GM06990 (cell line): ENCODE measurements at regions not wholly inside any gene's neighbourhood (a gene's known extent, or its start where the extent isn't known, plus 50 kb on each side); places are given as distances from the start of the nearest gene placed in this dataset.
A peak's percentile ranks its signal among the peaks of the same experiment; 100 is the strongest.

ENCODE experiments used
- DNase-seq: peaks from one replicate; pipeline ENCODE4 v3.0.0-alpha.2; 2011; ENCODE audit not compliant: insufficient read length; ENCODE audit errors: extremely low read depth
- H3K27me3 ChIP-seq: replicated peaks from 2 replicates; pipeline ENCODE4 v1.6.0; 2011; ENCODE audit warnings: low read length; ENCODE audit not compliant: control insufficient read depth, insufficient read depth
- H3K36me3 ChIP-seq: 2 replicates; pipeline ENCODE4 v1.5.1; 2011; ENCODE audit warnings: low read length; ENCODE audit not compliant: control insufficient read depth, insufficient read depth
- H3K4me3 ChIP-seq: replicated peaks from 2 replicates; pipeline ENCODE4 v1.5.1; 2011; ENCODE audit warnings: low read depth, mild to moderate bottlenecking, control low read depth, low read length
- CTCF ChIP-seq: IDR thresholded peaks from 2 replicates; pipeline ENCODE4 v1.5.1; 2011; ENCODE audit warnings: low read length, control low read depth, mild to moderate bottlenecking, inconsistent platforms; ENCODE audit not compliant: insufficient read depth, poor library complexity, severe bottlenecking

DNA sequence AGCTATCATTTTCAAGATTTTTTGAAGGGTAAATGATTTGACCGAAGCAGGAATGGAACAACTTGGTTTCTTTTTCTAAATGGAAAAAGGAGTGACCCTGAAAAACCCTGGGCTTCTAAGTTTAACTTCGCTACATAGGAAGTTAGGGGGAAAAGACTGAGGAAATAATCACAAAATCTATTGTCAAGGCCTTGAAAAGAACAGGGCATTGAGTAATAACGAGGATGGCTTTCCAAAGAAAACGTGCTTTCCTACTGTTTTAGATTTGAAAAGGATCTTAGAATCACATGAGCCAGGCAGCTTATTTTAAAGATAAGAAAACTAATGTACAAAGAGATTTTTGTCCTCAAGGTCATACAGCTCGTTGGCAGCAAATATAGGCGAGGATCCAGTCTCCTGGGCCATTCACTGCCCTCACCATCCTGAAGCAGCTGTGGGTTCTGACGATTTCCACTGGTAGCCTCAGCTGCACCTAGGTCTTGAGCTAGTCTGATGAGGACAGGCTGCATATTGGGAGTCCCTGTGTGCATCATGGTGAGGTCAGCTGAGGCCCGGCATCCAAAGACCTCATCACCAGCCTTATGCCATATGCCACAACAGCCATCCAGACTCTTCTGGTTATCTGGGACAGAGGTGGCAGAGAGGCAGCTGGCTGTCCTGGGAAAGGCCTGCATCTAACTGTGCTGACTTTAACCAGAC is 384.7 kb upstream of the NRP1 start:
- DNase-seq: no peak
- H3K27me3 ChIP-seq: no peaks in the 10 kb centered on the region
- no peak for TF ChIP-seq CTCF
- H3K4me3 ChIP-seq: no peak overlapping the region
- no peaks in the 10 kb centered on the region for H3K36me3 ChIP-seq

DNA sequence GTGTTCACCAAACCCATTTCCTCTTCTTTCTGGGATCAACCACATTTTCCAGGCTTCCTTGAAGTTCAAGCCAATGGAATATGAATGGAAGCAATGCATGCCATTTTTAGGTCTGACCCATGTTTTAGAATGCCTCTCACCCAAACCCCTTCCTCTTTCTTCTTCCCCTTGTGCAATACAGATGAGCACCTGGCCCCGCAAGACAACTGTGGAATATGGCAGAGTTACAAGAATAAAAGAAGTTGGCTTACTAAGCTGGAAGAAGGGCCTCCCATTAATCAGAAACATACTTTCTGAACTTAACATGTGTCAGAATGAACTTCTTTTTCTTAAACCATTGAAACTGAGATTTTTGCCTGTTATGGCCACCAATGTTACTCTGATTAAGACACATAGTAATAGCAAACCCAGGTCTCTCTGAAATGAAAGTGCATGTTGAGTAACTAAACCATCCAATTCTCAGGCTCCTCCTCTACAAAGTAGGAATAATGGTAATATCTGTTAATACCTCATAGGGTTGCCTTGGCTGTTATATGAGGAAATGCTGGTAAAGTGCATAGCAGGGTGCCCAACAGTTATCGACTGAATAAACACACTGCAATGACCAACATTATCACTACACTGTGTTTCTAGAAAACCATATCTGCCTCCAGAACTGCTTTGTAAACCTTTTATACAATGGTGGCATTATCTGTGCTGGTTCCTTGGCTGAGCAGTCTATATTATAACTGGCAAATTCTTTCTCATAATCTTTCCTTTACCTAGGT is 382.2 kb upstream of the NRP1 start:
- Histone ChIP-seq H3K36me3 (no peaks in the 10 kb centered on the region), H3K27me3 (no peaks in the 10 kb centered on the region), H3K4me3 (no peak overlapping the region)
- TF ChIP-seq CTCF: no peak
- DNase-seq: no peak

DNA sequence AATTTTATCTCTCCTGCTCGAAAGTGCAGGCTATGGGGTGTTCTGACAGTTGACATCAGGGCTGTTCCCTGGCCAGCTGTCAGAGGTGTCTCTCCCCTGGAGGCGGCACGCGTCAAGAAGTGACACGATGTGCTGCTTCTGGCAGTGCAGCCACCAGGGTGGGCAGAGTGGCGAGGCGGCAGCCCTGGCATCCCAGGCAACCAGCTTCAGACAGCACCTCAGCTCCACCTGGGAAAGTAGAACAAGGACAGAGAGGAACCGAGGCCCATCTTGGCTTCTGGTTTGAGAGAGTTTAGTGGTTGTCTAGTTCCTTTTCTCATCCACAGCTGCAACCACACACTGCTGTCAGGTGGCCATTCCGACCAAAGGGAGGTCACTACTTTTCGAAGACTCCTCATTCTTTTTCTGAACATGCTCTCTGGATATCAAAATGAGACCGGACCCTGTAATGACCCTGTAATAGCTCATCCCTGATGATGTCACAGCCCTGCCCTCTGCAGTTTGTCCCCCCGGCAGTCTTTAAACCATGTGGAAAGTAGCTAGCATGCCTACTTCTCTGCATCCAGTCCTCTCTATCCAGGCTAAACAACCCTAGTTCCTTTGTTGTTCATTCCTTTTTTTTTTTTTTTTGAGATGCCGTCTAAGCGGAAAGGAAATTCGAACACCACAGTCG is 381.0 kb upstream of the NRP1 start:
- Histone ChIP-seq H3K4me3 (no peak overlapping the region), H3K36me3 (no peaks in the 10 kb centered on the region), H3K27me3 (no peaks in the 10 kb centered on the region)
- peak; percentile 33 for DNase-seq
- no peak for TF ChIP-seq CTCF

DNA sequence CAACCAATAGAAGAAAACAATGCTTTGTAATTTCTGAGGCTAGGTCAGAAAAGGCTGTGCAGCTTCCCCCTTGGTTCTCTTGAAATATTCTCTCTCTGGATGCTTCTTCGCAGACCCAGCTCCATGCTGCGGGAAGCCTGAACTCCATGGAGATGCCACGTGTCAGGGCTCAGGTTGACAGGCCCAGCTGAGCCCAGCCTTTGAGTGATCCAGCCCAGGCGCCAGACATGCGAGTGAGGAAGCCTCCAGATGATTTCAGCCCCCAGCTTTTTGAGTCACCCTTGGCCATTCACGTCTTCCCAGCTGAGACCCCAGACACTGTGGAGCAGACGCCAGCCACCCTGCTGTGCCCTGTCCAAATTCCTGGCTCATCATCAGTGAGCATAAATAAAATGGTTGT is 378.4 kb upstream of the NRP1 start:
- Histone ChIP-seq H3K27me3 (no peaks in the 10 kb centered on the region), H3K36me3 (no peaks in the 10 kb centered on the region), H3K4me3 (no peak overlapping the region)
- DNase-seq: no peak
- TF ChIP-seq CTCF: no peak

GRCh38 chr10:33710006-33710405 is 375.5 kb upstream of the NRP1 start:
- Histone ChIP-seq H3K27me3 (no peaks in the 10 kb centered on the region), H3K36me3 (no peaks in the 10 kb centered on the region), H3K4me3 (no peak overlapping the region)
- no peak for TF ChIP-seq CTCF
- DNase-seq: no peak
